Stimulated activated CD4-positive, alpha-beta T cell treated with anti-CD3 and anti-CD28 coated beads, Interleukin-15, amount 100 ng/mL, for 1 hour (primary cell): ENCODE measurements at regions not wholly inside any gene's neighbourhood (a gene's known extent, or its start where the extent isn't known, plus 50 kb on each side); places are given as distances from the start of the nearest gene placed in this dataset.
"Not testable (repeated sequence)": the region's sequence is repeated elsewhere in the genome, so short reads cannot be mapped to it uniquely, and the experiment has no call there.

Source experiments
- DNase-seq, 2 donors: peaks; one replicate each; pipeline ENCODE4 v3.0.0-alpha.2; 2020; ENCODE audit warnings: low read depth in 1 of 2, low spot score in 1 of 2

DNA sequence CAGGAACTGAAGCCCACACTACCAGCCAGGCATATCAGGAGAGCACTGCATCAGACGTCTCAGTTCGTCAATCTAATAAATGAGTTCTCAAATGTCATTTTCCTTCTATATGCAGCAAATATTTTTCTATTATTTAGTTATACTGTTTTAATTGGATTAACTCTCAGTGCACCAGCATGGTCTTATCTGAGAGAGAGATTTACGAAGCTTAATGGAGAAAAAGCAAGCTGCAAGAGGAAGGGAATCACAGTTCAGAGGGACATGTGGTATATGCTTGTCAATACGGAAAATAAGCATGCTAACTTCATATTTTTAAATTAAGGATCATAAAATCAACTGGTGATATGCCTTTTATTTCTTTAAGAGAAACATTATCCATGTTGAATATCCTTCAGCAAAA is 213.1 kb upstream of the NECTIN3 start:
- DNase-seq = no peak

DNA sequence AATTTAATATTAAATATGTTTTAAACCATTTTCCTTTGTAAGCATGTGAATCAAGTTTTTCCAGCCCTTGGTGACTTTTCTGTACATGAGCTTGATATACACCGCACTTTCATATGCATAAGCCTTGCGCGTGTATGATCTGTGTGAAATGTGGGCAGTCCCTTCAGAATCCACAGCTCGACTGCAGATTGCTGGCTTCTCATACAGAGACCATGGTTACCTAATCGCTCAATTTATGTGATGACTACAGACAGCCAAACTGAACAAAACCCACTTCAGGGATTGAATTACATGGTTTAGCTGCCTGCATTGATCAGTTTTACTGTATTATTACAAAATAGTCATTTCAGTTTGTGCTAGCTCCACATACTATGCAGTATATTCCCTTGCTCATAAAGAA is 212.3 kb upstream of the NECTIN3 start:
- no peak for DNase-seq

DNA sequence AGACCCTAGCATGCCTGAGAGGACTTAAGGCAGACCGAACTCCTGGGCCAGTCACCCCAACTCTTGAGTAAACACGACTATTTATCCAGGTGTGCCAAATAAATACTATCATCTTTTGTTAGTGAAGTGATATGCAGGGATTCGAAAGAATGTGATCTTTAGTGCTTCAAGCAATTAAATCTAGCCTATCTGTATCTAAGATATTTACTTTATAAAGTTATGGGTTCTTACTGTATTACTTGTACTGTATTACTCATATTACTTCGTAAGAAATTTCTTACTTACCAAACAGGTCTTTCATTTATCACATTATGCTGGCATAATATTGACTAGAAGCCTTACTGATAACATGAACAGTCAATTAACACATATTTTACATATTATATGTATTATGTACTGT is 211.6 kb upstream of the NECTIN3 start:
- DNase-seq = no peak

DNA sequence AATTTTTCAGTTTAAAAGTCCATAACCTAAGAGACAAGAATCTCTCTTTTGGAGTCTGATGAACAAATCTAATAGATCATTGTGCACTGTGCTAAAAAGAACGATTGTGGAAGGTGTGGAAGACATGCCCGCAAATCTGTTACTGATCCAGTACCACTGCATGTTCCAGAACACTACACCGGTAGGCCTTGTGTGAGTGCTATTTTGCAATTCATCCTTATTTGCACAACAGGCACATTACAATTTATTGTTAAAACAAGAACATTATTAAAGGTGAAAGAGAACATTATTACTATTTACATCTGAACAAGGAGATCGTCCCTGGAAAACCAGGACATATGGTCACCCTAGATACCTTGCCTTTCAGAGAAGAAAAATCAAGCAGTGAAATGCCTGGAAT is 205.7 kb upstream of the NECTIN3 start:
- no peak for DNase-seq

DNA sequence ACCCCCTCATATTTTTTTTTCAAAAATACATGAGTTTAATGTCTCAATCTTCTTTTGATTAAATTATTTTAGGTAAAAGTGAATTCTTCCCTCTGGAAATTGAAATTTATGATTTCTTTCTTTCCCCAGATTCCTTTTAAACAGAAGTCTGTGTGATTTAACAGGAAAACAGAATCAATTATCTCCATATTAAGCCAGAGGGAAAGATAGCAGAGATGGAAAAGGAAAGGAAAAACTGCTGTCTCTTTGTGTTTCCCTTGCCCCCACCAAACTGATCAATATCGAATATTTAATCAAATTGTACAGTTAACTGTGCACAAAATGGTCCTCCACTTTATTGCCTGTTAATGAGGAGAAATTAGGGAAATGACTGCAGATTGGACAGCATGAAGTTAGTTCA is 203.5 kb upstream of the NECTIN3 start:
- no peak for DNase-seq

DNA sequence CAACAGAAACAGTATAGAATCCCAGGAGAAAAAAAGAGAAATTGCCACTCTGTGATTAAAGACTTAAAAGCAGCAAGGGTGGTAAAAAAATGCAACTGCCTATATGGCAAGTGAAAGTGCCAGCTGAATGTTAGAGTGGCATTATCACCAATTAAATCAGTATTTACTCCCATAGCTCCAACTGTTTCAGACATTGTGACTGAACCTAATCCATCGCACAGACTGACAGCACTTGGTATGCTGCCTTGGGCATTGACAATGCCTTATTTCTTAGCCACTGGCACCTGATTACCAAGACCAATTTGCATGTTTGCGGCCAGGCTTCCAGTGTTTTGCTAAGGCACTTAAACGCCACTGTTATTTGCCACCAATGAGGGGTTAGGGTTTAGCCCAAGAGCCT is 201.9 kb upstream of the NECTIN3 start:
- DNase-seq = no peak

DNA sequence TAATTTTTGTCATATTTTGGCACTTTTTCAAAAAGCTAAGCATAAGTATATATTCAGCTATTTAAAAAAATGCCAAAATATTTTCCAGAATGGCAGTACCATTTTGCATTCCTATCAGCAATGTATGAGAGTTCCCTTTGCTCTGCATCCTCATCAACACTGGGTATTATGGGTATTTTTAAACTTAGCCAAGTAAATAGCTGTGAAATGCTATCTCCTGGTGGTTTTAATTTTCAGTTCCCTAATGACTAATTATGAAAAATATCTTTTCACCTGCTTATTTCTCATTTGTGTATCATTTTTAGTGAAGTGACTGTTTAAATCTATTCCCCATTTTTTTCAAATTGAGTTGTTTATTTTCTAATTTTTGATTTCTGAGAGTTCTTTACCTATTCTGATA is 199.7 kb upstream of the NECTIN3 start:
- DNase-seq = no peak

DNA sequence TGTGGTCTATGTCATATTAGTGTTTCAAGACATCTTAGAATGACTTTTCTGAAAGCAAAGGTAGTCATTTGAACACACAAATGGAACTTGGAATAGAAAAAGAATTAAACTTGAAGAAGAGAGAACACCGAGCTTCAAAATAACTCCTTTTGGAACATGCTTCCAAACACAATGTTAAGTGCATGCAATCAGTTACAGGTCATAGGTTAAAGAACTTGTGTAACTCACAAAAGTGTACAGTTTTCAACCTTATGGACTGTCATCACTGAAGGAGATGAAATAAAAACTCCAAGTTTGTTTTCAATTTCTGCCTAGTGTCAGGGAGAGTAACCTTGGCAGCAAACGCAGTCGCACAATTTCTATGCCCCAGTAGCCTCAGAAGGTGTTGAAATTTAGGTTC is 192.9 kb upstream of the NECTIN3 start:
- DNase-seq = no peak

DNA sequence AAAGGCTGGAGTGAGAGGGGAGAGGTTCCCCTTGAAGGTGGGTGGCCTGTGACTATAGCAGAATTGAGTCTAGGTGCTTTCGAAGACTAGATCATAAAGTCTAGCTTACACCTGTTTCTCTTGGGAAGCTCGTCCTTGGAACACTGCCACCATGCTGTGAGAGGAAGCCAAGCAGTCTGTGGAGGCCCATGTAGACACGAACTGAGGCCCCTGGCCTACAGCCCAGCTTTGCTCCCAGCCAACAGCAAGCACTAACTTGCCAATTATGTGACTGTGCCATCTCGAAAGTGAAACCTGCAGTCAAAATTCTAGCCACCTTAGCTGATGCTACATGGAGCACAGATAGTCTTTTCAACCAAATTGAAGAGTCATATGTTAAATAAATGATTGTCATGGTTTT is 190.5 kb upstream of the NECTIN3 start:
- no peak for DNase-seq

DNA sequence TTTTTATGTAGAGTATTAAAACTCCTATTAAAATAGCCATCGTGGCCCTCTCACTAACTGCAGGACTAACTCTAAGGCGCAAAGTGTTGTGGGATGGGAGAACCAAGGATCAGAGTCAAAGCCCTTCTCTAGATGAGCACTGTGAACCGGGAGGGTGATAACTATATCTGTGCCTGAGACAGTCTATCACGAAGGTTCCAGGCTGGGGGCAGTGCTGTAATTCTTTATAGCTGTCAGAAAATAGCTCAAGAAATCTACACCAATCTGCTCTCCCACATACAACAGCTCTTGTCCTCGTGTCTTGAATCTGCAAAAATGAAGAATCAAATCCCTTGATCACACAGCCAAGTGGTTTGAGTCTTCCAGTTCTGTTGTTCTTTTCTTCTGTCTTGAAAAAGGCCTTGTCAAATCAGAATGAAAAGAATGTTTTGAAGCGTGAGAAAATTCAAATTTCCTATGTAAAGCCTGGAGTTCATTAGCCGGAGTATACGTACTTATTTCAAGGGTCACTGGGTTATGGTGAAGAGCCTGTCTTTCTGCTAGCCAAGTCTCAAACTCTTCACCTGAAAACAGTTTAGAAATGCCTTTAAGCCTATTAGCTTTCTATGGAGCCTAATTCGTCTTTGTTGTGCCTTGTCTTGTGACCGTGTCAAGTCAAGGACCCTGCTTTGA is 185.3 kb upstream of the NECTIN3 start:
- DNase-seq = no peak

DNA sequence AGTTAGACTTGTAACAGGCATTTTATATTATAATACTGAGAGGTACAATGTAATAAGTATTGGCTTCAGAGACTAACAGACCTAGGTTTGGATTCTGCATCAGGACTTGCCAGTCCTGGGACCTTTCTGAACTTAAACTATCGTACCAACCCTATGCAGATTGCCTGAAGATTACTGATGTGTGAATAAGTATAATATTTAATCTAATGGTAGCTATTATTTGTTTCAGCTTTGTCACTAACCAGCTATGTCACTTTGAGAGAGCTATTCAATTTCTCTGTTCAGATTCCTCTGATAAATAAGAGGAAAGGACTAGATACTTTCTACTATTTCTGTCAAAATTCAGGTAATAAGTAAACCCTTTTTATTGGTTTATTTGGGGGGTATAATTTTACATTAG is 184.4 kb upstream of the NECTIN3 start:
- DNase-seq = no peak

DNA sequence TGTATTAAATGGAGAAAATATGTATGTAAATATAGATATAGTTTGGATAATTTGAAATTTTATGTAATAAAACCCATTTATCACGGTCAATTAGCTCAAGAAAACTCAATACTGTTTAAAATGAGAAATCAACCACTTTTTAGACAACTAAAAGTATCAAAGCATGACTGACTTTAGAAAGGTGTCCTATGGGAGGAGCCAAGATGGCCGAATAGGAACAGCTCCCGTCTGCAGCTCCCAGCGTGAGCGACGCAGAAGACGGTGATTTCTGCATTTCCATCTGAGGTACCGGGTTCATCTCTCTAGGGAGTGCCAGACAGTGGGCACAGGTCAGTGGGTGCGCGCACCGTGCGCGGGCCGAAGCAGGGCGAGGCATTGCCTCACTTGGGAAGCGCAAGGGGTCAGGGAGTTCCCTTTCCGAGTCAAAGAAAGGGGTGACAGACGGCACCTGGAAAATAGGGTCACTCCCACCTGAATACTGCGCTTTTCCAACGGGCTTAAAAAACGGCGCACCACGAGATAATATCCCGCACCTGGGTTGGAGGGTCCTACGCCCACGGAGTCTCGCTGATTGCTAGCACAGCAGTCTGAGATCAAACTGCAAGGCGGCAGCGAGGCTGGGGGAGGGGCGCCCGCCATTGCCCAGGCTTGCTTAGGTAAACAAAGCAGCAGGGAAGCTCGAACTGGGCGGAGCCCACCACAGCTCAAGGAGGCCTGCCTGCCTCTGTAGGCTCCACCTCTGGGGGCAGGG is 182.8 kb upstream of the NECTIN3 start:
- not testable (repeated sequence) for DNase-seq

DNA sequence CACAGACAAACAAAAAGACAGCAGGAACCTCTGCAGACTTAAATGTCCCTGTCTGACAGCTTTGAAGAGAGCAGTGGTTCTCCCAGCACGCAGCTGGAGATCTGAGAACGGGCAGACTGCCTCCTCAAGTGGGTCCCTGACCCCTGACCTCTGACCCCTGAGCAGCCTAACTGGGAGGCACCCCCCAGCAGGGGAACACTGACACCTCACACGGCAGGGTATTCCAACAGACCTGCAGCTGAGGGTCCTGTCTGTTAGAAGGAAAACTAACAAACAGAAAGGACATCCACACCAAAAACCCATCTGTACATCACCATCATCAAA is 182.3 kb upstream of the NECTIN3 start:
- not testable (repeated sequence) for DNase-seq

DNA sequence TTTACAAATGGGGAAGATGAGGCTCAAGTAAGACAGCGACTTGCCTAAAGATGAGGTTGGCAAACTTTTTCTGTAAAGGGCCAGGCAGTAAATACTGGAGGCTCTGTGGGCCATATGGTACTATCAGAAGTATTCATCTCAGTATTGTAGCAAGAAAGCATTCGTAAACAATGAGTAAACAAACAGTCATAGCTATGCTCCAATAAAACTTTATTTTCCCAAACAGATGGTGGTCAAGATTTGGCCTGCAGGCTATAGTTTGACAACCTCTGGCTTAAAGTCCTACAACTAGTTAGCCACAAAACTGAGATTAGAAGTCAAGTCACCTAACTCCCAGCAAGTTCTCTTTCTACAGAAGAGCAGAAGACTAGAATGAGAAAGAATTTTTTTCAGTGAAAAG is 177.0 kb upstream of the NECTIN3 start:
- DNase-seq = no peak

DNA sequence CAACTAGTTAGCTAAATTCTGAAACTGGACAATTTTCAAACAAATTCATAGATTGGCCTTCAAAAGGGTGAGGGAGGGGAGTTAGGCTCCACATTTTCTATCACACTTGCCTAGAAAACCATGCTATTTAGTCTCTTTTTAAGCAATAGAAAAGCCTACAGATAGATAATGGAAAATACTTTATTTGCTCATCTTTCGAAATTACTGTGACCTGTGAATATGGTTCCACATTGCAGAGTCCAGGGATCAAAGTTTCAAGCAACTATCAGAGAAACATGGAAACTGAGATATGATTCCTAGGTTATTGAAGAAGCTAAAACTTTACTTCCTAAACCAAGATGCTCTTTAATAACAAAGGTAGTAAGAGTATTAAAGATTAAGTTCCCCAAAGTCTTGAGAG is 176.6 kb upstream of the NECTIN3 start:
- DNase-seq = no peak

DNA sequence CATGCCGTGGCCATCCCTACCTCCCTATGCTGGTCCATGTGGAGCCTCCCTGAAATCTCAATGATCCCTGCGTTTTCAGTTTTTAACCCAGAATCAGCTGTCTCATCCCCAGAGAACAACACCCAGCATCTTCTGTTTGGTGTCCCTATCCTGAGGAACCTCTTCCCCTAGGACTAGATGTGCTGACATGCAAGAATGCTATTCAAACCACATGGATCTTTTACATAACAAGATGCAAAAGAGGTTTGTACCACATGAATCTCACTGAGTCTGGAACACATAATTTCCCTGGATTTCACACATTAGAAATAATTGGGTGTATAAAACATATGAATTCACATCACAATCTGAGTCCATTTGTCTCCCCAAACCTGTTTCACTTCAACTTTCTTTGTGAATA is 174.6 kb upstream of the NECTIN3 start:
- DNase-seq = no peak

DNA sequence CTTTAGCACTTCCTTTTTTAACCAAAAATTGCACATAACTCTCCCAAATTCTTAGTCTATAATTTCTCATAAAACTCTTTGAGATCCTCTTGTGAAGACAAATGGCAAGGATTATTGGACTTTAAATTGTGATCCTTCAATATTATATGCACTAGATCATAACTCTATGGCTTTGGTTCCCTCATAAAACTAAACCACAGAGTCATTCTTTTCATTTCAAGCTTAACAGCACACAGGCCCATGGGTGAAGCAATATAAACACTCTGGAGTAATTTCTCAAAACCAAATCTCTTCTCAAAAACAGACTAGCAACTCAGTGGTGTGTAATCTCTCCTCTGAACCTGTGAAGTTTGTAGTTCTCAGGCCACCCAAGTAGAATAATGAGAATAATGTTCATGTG is 171.0 kb upstream of the NECTIN3 start:
- no peak for DNase-seq

DNA sequence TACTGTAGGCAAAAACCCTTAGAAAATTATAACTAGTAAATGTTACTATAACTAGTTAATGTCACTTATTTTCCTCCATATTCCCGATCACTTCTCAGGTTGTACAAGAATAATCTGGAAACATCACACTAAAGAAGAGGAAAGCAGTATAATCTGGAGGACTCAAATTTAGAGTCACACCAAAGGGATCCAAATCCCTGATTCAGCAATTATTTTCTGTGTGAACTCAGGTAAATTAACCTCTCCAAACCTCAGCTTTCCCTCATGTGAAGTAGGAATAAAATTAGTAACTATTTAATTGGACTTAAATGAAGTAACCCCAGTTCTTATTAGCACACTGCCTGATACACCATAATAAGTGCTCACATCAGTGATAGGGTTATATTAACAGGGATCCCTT is 170.1 kb upstream of the NECTIN3 start:
- DNase-seq = no peak

DNA sequence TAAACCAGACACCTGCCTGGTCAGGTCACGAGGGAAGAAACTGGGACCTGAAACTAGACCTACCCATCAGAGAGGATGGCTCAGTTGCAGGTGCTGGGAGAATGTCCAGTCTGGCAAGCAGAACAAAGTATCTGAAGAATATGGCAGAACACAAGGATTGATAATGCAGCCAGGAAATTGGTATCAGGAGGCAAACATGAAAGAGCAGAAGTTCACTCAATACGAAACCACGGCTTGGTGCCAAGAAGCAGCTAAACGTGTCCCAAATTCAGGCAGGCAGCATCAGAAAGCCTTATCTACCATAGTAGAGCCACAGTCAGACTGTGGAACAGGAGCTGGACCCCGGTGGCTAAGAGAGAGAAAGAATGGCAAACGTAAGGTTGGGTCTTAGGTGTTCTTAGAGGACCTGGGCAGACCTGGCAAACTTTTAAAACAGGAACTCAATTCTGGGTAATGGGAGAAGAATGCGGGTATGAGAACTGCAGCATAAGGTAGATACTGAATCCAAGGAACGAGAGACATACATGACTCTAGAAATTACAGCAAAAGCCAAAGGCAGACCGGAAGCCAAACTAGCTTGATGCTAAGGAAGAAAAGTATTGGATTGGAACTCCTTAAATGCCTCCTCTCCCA is 169.0 kb upstream of the NECTIN3 start:
- DNase-seq = no peak

DNA sequence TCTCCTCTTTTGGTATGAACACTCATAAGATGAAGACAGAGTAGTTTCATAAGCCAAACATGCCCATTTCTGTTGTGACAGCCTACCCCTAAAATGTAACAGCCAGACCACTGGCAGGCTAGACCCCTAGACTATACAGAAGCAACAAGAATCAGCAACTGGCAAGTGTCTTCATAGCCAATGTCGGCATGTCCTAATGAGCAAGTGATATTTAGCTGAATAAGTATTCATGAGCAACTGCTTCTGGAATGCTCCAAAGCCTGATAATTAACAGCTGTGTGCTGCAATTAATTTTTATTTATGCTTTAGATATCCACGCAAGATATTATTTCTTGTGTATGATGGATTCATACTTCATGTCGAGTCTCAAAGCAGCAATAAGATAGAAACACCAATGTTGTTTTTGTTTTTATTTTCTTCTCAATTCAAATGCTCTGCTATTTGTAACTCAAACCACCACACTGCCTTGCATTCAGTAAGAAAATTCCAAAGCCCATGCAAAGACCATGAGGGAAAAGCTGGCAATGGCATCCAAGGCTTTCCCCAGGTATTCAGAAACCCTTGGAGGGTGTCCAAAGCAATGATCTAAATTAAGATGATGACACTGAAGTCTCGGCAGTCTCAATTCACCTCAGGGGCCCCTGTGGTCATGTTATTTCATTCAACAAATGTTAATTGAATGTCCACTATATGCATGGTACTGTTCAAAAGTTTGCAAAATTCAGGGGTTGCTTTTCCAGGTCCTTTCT is 167.7 kb upstream of the NECTIN3 start:
- DNase-seq = no peak

DNA sequence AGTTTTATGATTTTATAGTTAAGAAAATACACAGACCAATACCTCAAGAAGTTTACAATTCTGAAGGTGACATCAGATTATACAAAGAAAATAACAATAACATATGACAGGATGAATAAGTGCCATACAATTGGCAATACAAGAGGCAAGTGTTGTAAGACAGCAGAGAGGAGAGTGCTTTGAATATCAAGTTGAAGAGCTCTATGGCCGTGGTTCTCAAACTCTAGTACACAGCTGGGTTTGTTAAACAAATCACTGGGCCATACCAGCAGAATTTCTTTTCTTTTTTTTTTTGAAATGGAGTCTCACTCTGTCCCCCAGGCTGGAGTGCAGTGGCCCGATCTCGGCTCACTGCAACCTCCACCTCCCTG is 167.1 kb upstream of the NECTIN3 start:
- no peak for DNase-seq

DNA sequence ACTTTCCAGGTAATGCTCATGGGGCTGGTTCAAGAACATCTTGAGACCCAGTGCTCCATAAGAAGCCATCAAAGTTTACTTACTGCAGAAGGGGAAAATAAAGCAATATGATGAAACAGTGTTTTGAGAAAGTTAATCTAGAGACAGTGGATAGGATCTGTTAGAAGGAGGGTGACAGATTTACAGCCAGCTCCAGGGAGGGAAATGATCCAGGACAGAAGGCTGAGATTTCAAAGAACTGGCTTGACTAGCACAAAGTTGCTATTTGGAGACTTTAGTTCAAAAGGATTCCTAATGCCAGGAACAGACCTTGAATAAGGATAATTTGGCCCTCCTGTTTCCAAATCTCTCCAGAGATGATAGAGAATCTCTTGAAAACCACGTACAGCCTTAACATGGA is 166.5 kb upstream of the NECTIN3 start:
- no peak for DNase-seq
